OCI-LY3 (cell line): ENCODE measurements at regions not wholly inside any gene's neighbourhood (a gene's known extent, or its start where the extent isn't known, plus 50 kb on each side); places are given as distances from the start of the nearest gene placed in this dataset.

ENCODE experiments used
- CTCF ChIP-seq: fragments of 200-600, 300-600 bp; sonication (generic); IDR thresholded peaks from 2 replicates; pipeline ENCODE4 v1.5.1; 2014; ENCODE audit warnings: antibody characterized with exemption, low read length, low read depth
- EZH2phosphoT487 ChIP-seq: fragments of 200-600 bp; shearing (Covaris generic); IDR thresholded peaks from 2 replicates; pipeline ENCODE4 v1.6.1; 2018; ENCODE audit warnings: antibody characterized with exemption, mixed run types, low read depth

- TF ChIP-seq CTCF (no peak), EZH2phosphoT487 (no peak)
These were observed 253.7 kb upstream of the PITRM1 start for GRCh38 chr10:3426190-3426845.
